Natural killer cell (primary cell): ENCODE measurements at regions not wholly inside any gene's neighbourhood (a gene's known extent, or its start where the extent isn't known, plus 50 kb on each side); places are given as distances from the start of the nearest gene placed in this dataset.

ENCODE experiments used
- ATAC-seq, 3 donors: fragments of 150-1000 bp in 2 of 3; fragments of 200-7000 bp in 1 of 3; cut with Tn5 transposase; 1 replicate in 1 of 3; 2 replicates in 2 of 3; pipeline ENCODE4 v1.10.0; 2021; ENCODE audit warnings: mild to moderate bottlenecking in 2 of 3, moderate library complexity in 2 of 3
- DNase-seq, 2 donors: peaks; one replicate each; pipeline versions ENCODE4 v3.0.0 to v3.0.0-alpha.2; 2013 to 2021; ENCODE audit warnings: mixed read lengths in 1 of 2
- H3K27ac ChIP-seq: one replicate; pipeline ENCODE4 v1.5.1; 2013; ENCODE audit warnings: mild to moderate bottlenecking, low read length
- H3K27me3 ChIP-seq: one replicate; pipeline ENCODE4 v1.6.1; 2013; ENCODE audit warnings: low read length; ENCODE audit not compliant: control insufficient read depth, insufficient read depth
- H3K36me3 ChIP-seq: one replicate; pipeline ENCODE4 v1.6.1; 2013; ENCODE audit warnings: low read length; ENCODE audit not compliant: control insufficient read depth, insufficient read depth
- H3K4me1 ChIP-seq: one replicate; pipeline ENCODE4 v1.6.1; 2013; ENCODE audit warnings: low read length; ENCODE audit not compliant: control insufficient read depth, insufficient read depth
- H3K4me3 ChIP-seq: one replicate; pipeline ENCODE4 v1.5.1; 2013; ENCODE audit warnings: low read length
- H3K9me3 ChIP-seq: one replicate; pipeline ENCODE4 v1.6.1; 2013; ENCODE audit warnings: low read length; ENCODE audit not compliant: control insufficient read depth, insufficient read depth
- H3K27ac Mint-ChIP-seq, 2 donors: one replicate each; pipeline ENCODE4 v1.8.0; 2022; ENCODE audit warnings: mild to moderate bottlenecking in 2 of 2, mixed read lengths in 2 of 2, moderate library complexity in 1 of 2
- H3K27me3 Mint-ChIP-seq, 2 donors: one replicate each; pipeline ENCODE4 v1.8.0; 2022; ENCODE audit warnings: low read depth in 2 of 2, mixed read lengths in 2 of 2
- H3K36me3 Mint-ChIP-seq: one replicate; pipeline ENCODE4 v1.8.0; 2022; ENCODE audit warnings: mixed read lengths
- H3K4me1 Mint-ChIP-seq, 2 donors: one replicate each; pipeline ENCODE4 v1.8.0; 2022; ENCODE audit warnings: mixed read lengths in 2 of 2
- H3K4me3 Mint-ChIP-seq: one replicate; pipeline ENCODE4 v1.8.0; 2022; ENCODE audit warnings: mild to moderate bottlenecking, moderate library complexity, mixed read lengths
- H3K9me3 Mint-ChIP-seq, 2 donors: one replicate each; pipeline ENCODE4 v1.8.0; 2022; ENCODE audit warnings: mixed read lengths in 2 of 2
- WGBS: methylation state at CpG from one replicate; pipeline ENCODE4 v1.1.7; 2013; ENCODE audit warnings: missing lambda C conversion rate; ENCODE audit not compliant: insufficient coverage; 5-methylcytosine and 5-hydroxymethylcytosine counted together
- intact Hi-C: fragments of 100-400 bp; cut with micrococcal nuclease; formaldehyde crosslinking; loops from one replicate; pipeline ENCODE4 v1.14.2; 2022
- TF ChIP-seq, protein P1 (sequence below): fragments of 200-600 bp; IDR thresholded peaks from one replicate; pipeline ENCODE4 v1.8.0; 2022; ENCODE audit warnings: antibody characterized with exemption

DNA sequence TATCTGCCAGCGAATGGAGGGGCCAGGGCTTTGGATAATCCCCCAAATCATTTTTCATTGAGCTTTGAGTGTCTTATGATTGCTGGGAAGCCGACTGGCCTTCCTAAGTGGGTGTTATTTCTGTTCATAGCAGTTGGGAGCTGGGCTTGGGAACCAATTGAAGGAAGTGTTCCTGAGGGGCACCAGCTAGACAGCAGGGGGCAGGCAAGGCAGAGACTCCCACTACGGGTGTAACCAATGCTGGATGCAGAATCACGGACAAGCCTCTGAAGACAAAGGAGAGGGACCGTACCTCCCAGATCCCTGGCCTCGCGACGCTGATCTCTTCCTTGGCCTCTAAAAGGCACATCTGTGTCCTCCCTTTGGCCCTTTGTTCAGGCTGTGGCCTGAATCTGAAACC is 149.0 kb upstream of the PRMT8 start:
- Histone ChIP-seq H3K4me3 (no peak overlapping the region), H3K4me1 (no peaks in the 10 kb centered on the region), H3K27me3 (no peaks in the 10 kb centered on the region), H3K9me3 (no peaks in the 10 kb centered on the region), H3K36me3 (no peaks in the 10 kb centered on the region), H3K27ac (no peak overlapping the region)
- H3K27me3 Mint-ChIP-seq: peaks cover 23 to 25% of the 10 kb centered on the region in 2 donors
- 19% methylated on average over 8 of the region's 8 CpGs for WGBS
- H3K9me3 Mint-ChIP-seq: no peaks in the 10 kb centered on the region
- H3K27ac Mint-ChIP-seq: no peak overlapping the region
- intact Hi-C loops: no loop called here
- DNase-seq (peak in 1 of 2 donors; percentile 17), ATAC-seq (no peak)
- no peak overlapping the region for H3K4me3 Mint-ChIP-seq
- H3K36me3 Mint-ChIP-seq: no peaks in the 10 kb centered on the region
- H3K4me1 Mint-ChIP-seq: no peaks in the 10 kb centered on the region
- TF ChIP-seq, protein P1, sequence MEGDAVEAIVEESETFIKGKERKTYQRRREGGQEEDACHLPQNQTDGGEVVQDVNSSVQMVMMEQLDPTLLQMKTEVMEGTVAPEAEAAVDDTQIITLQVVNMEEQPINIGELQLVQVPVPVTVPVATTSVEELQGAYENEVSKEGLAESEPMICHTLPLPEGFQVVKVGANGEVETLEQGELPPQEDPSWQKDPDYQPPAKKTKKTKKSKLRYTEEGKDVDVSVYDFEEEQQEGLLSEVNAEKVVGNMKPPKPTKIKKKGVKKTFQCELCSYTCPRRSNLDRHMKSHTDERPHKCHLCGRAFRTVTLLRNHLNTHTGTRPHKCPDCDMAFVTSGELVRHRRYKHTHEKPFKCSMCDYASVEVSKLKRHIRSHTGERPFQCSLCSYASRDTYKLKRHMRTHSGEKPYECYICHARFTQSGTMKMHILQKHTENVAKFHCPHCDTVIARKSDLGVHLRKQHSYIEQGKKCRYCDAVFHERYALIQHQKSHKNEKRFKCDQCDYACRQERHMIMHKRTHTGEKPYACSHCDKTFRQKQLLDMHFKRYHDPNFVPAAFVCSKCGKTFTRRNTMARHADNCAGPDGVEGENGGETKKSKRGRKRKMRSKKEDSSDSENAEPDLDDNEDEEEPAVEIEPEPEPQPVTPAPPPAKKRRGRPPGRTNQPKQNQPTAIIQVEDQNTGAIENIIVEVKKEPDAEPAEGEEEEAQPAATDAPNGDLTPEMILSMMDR: no peak

GRCh38 chr12:3348055-3348454 is 142.9 kb upstream of the PRMT8 start:
- peaks cover 8 to 17% of the 10 kb centered on the region in 2 donors for H3K27me3 Mint-ChIP-seq
- no peak overlapping the region for H3K27ac ChIP-seq
- intact Hi-C loops: no loop called here
- no peak overlapping the region for H3K27ac Mint-ChIP-seq
- H3K4me3 Mint-ChIP-seq: no peak overlapping the region
- ATAC-seq: no peak
- H3K4me3 ChIP-seq: no peak overlapping the region
- H3K4me1 Mint-ChIP-seq: no peaks in the 10 kb centered on the region
- H3K9me3 Mint-ChIP-seq: no peaks in the 10 kb centered on the region
- no peaks in the 10 kb centered on the region for H3K27me3 ChIP-seq
- H3K4me1 ChIP-seq: no peaks in the 10 kb centered on the region
- TF ChIP-seq, protein P1: no peak
- no peak for DNase-seq
- no peaks in the 10 kb centered on the region for H3K36me3 Mint-ChIP-seq
- WGBS: 83% methylated on average over 5 of the region's 5 CpGs
- H3K36me3 ChIP-seq: no peaks in the 10 kb centered on the region
- H3K9me3 ChIP-seq: no peaks in the 10 kb centered on the region

DNA sequence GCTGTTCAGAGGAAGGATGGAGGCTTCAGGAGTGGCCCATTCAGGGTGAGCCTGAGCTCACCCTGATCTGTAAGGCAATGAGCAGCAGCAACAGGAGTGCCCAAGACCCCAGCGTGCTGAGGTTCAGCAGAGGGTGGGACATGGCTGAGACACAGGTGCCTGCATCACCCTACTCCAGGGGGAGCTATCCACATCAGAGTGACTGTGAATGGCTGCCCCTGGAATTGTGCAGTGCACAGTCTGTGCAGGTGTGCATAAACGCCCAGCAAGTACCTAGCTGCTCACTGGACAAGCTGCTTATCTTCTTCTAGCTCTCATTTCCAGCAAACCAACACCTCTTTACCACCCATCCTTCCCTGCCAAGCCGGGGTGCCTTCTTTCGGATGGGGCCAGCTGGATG is 140.6 kb upstream of the PRMT8 start:
- Mint-ChIP-seq H3K4me1 (no peaks in the 10 kb centered on the region), H3K9me3 (no peaks in the 10 kb centered on the region), H3K4me3 (no peak overlapping the region), H3K36me3 (no peaks in the 10 kb centered on the region), H3K27me3 (peaks cover 5 to 26% of the 10 kb centered on the region in 2 donors), H3K27ac (no peak overlapping the region)
- WGBS: 73% methylated on average over 4 of the region's 4 CpGs
- H3K4me3 ChIP-seq: no peak overlapping the region
- H3K27me3 ChIP-seq: no peaks in the 10 kb centered on the region
- ATAC-seq (no peak), DNase-seq (no peak)
- TF ChIP-seq, protein P1: no peak
- no peaks in the 10 kb centered on the region for H3K36me3 ChIP-seq
- intact Hi-C loops: no loop called here
- H3K27ac ChIP-seq: no peak overlapping the region
- H3K4me1 ChIP-seq: no peaks in the 10 kb centered on the region
- no peaks in the 10 kb centered on the region for H3K9me3 ChIP-seq

- no peak overlapping the region for H3K27ac ChIP-seq
- TF ChIP-seq, protein P1: no peak
- no peaks in the 10 kb centered on the region for H3K9me3 Mint-ChIP-seq
- no peaks in the 10 kb centered on the region for H3K36me3 ChIP-seq
- H3K4me1 ChIP-seq: no peaks in the 10 kb centered on the region
- H3K4me3 Mint-ChIP-seq: no peak overlapping the region
- H3K27me3 Mint-ChIP-seq: peaks cover 5 to 26% of the 10 kb centered on the region in 2 donors
- H3K27me3 ChIP-seq: no peaks in the 10 kb centered on the region
- 76% methylated on average over 4 of the region's 4 CpGs for WGBS
- H3K36me3 Mint-ChIP-seq: no peaks in the 10 kb centered on the region
- DNase-seq (no peak), ATAC-seq (no peak)
- no peaks in the 10 kb centered on the region for H3K4me1 Mint-ChIP-seq
- H3K27ac Mint-ChIP-seq: no peak overlapping the region
- no peak overlapping the region for H3K4me3 ChIP-seq
- no peaks in the 10 kb centered on the region for H3K9me3 ChIP-seq
- intact Hi-C loops: no loop called here
Measured at GRCh38 chr12:3351731-3352130, 139.3 kb upstream of the PRMT8 start.
